Activated naive CD8-positive, alpha-beta T cell treated with anti-CD3 and anti-CD28 coated beads for 36 hours (primary cell): ENCODE measurements at regions not wholly inside any gene's neighbourhood (a gene's known extent, or its start where the extent isn't known, plus 50 kb on each side); places are given as distances from the start of the nearest gene placed in this dataset.

ENCODE experiments used
- DNase-seq: peaks from one replicate; pipeline ENCODE4 v3.0.0; 2021
- H3K27ac Mint-ChIP-seq: one replicate; pipeline ENCODE4 v1.8.0; 2022; ENCODE audit warnings: mild to moderate bottlenecking, moderate library complexity, mixed read lengths
- H3K27me3 Mint-ChIP-seq: one replicate; pipeline ENCODE4 v1.8.0; 2022; ENCODE audit warnings: mild to moderate bottlenecking, mixed read lengths
- H3K36me3 Mint-ChIP-seq: one replicate; pipeline ENCODE4 v1.8.0; 2021; ENCODE audit warnings: mild to moderate bottlenecking, mixed read lengths
- H3K4me1 Mint-ChIP-seq: one replicate; pipeline ENCODE4 v1.8.0; 2021; ENCODE audit warnings: mixed read lengths
- H3K4me3 Mint-ChIP-seq: one replicate; pipeline ENCODE4 v1.8.0; 2022; ENCODE audit warnings: mild to moderate bottlenecking, moderate library complexity, mixed read lengths
- H3K9me3 Mint-ChIP-seq: one replicate; pipeline ENCODE4 v1.8.0; 2022; ENCODE audit warnings: mixed read lengths

DNA sequence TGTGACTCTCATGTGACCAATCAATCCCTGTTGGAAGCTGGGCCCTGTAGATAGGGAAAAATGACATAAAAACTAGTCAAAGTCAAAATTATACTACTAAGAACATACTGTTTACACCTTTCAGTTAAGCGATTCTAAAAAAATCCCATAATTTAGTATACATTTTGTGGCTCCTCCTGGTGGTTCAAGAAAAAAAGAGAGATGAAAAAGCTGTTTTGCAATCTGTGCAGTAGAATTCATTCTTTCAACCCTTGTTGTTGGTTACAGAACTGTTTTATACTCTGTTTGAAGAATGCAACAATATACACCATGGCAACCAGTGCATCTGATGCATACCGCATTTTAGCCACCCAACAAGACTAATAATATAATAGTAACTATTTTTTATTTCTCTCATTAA is 66.8 kb upstream of the ANK2 start:
- no peaks in the 10 kb centered on the region for H3K9me3 Mint-ChIP-seq
- H3K27me3 Mint-ChIP-seq = peaks cover 3% of the 10 kb centered on the region
- no peak for DNase-seq
- no peaks in the 10 kb centered on the region for H3K36me3 Mint-ChIP-seq
- no peak overlapping the region for H3K4me3 Mint-ChIP-seq
- H3K4me1 Mint-ChIP-seq = no peaks in the 10 kb centered on the region
- H3K27ac Mint-ChIP-seq = no peak overlapping the region

DNA sequence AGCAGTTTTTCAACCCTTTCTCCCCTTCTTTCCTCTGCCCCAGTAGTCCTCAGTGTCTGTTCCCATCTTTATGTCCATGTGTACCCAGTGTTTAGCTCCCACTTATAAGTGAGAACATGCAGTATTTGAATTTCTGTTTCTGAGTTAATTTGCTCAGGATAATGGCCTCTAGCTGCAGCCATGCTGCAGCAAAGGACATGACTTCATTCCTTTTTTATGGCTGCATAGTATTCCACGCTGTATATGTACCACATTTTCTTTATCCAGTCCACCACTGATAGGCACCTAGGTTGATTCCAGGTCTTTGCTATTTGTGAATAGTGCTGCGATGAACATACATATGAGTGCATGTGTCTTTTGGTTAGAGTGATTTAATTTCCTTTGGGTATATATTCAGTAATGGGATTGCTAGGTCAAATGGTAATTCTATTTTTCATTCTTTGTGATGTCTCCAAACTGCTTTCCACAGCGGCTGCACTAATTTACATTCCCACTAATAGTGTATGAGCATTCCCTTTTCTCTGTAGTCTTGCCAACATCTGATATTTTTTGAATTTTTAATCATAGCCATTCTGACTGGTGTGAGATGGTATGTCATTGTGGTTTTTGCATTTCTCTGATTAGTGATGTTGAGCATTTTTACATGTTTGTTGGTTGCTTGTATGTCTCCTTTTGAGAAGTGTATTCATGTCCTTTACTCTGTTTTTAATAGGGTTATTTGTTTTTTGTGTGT is 54.6 kb upstream of the ANK2 start:
- Mint-ChIP-seq H3K4me3 (no peak overlapping the region), H3K4me1 (no peaks in the 10 kb centered on the region), H3K36me3 (no peaks in the 10 kb centered on the region), H3K9me3 (no peaks in the 10 kb centered on the region), H3K27me3 (no peaks in the 10 kb centered on the region), H3K27ac (no peak overlapping the region)
- DNase-seq = no peak
